Stimulated activated CD4-positive, alpha-beta T cell treated with anti-CD3 and anti-CD28 coated beads, Interleukin-1b, Interleukin-23, amount 100 ng/mL, for 48 hours (primary cell): ENCODE measurements at regions not wholly inside any gene's neighbourhood (a gene's known extent, or its start where the extent isn't known, plus 50 kb on each side); places are given as distances from the start of the nearest gene placed in this dataset.
"Not testable (repeated sequence)": the region's sequence is repeated elsewhere in the genome, so short reads cannot be mapped to it uniquely, and the experiment has no call there.

ENCODE experiments used
- DNase-seq: peaks from one replicate; pipeline ENCODE4 v3.0.0-alpha.2; 2020

DNA sequence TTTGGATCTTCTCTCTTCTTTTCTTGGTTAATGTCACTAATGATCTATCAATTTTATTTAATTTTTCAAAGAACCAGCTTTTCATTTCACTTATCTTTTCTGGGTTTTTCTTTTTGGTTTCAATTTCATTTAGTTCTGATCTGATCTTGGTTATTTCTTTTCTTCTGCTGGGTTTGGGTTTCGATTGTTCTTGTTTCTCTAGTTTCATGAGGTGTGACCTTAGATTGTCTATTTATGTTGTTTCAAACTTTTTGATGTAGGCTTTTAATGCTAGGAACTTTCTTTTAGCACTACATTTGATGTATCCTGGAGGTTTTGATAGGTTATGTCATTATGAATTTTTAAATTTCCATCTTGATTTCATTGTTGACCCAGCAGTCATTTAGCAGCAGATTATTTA is 142.3 kb downstream of the C11orf87 start:
- DNase-seq, result no peak

DNA sequence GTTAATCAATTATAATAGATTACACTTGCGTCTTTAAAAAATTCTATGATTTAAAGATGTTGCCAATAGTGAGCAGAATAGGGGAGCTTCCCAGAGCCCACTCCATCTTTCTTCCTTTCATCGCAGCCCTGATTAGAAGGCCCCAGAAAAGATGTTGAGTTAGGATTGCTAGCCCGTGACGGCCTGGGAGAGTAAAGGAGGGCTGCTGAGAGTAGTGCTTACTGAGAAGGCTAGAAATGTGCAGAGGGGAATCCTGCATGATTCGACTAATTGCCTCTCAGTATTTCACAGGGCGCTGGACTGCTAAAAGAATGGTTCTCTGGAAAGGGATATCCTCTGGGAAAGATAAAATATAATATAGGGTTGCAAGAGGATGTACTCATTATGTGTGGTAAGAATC is 160.5 kb downstream of the C11orf87 start:
- no peak for DNase-seq

DNA sequence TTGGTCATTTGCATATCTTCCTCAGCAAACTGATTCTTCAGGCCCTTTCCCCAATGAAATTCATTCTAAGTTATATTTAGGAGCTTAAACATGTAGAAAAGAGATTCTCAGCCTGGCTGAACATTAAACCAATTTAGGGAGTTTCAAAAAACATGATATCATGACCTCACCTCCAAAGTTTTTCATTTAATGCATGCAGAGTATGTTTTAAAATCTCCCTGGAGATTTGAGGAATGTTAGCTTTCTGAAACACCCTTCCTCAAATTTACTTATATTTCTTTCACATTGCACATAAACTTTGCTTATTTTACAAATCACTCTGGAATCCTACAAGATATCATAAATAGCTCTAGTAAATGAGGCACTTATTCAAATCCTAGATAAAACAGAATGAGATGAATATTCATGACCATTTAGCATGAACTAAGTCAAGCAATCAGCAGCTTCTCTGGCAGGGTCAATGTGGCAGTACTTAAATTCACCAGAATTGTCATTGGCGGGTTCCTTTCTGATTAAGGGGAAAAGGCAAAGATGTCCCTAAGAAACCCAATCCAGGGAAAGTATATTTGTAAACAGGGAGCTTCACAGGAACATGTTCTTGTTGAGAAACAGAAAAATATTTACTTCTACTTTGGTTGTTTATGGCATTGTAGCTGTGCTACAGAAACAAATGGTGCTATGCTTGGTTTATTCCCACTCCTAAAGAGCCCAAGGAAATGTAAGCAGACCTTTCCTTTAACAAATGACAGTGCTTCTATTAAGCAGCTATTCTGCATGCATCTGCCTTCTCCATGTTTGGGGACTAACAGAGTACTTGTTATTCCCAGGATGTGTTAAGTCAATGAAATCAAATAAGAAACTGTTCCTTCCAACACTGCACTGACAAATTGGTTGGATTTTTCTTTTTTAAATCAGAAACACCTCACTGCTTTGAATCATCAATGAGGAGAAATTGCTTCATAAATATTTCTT is 162.3 kb downstream of the C11orf87 start:
- DNase-seq, result no peak

DNA sequence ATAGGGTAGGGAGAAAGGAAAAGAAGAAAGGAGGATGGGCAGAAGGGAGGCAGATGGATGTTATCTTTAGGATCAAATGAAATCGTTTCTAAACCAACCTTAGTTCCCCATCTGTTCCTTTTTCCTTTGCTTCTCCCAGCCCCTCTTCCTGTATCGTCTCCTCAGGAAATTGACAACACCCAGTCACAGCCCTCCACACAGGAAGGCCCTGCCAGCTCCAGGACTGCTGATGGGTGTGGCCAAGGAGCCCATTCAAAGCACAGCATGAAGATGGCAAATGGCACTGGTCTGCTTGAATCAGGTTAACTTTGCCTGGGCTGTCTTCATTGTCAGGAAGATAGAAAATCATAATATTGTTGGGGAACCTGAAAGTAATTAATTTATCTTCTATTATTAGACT is 164.8 kb downstream of the C11orf87 start:
- DNase-seq, result no peak

DNA sequence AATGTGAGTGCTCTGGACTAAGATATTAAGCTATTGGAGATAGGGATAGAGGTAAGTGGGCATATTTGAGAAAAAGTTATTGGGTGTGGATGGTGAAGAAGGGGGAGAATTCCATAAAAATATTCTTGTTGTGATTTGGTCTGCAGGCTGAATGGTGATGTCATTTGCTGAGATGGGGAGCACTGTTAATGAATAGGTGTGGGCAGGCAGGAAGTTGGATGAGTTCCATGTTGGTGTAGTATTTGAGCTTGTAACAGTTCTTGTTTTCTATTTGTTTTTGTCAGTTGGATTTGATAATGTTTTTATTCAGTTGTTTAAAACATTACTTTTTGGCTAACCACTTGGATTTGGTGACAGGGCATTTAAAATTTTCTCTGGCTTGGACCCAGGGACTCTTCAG is 168.8 kb downstream of the C11orf87 start:
- DNase-seq, result no peak

DNA sequence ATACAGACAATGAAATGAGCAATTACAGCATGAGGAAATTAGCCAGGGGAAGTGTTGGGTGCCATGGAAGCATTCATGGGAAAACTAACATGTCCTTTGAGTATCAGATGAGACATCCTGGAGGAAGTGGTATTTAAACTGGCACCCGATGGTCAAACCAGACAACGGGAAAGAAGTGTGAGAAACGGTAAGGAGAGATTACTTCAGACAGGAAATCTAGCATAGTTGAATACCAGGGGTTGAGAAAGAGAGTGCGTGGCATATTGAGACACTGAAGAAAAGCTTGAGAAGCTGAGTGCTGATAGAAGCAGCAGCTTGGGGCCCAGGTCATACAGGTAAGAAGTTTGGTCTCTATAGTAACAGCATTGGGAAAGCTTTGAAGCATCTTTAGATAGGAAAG is 175.3 kb downstream of the C11orf87 start:
- DNase-seq, result no peak

DNA sequence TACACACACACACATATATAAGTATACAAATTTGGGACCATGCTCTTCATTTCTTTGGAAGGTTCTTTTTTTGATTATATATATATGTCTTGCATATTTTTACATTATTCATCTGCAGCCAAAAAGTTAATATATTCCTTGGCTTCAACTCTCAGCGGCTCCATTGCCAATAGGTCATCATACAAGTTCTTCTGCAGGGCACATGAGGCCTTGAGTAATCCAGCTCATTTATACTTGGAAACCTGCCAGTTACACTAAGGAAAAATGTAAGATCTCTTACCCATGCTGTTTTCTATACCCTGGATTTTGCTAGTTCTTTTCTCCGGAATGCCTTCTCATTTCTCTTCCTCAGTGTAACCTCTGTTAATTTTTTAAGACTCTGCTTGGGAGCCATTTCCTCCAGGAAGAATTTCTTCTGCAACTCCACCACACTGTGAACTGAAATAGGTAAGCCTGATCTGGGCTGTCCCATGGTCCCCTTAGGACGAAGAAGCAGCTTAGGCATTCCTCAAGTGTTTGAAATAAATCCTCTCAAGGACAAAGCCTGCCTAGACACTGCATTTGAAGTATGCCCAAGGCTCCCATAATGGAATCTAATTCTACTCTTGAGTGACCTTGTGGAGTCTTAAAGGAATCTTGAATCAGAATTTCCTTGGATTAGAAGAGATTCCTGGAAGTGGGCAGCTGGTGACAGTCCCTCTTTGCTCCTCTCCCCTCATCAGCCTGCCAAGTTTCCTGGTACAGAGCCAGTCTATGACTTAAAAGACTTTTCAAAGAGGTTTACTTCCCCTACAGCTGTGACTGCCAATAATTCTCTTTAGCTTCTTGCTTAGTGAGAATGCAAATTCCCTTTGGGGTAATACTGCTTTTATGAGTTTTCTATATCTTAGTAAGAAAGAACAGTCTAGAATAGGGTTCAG is 182.8 kb downstream of the C11orf87 start:
- no peak for DNase-seq

DNA sequence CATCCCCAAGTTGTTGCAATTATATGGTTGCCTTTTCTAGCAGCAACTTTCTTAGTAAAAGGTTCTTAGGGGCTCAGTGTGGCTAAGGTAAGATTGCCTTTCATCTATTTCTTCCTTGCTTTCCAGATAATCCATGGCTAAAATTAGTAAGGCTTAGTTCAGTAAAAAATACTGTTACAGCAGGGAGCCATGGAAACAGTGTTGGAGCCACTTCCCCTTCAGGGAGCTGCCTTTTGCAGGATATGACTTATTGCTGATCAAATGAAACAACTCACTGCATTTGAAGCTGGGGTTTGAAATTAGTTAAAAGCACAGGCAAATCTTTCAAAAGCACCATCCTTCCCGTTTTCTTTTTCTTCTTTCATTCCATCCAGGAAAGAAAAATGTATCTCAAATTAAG is 184.3 kb downstream of the C11orf87 start:
- DNase-seq, result no peak

DNA sequence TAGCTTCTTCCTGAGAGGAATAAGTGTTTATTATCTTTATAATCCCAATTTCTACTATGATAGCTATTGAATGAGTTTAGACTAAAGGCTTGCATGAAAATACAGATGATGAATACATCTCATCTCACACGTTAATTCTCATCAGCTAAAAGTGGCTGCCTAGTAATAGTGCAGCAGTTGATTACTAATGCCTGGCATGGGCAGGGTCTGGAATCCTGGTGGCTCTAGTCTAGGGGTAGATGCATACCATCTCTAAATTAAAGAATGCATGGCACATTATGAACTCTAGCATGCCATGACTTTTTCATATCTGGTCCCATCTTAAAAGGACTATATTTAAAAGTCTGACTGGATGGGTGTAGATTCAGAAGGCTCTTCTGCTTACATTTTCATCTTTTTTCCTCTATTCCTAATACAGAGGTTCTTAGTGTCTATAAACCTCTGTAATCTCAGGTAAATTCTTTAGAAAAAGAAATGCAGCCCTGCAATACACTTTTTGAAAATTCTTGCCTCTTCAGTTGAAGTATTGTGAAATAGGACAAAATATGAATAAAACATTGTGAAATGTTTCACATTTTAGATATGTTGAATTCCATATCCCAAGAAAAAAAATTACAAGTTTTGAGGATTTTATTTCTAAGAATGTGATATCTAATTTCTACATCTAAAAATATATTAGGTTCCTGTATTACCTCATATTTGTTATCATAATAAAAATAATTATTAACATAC is 187.6 kb downstream of the C11orf87 start:
- DNase-seq, result no peak

DNA sequence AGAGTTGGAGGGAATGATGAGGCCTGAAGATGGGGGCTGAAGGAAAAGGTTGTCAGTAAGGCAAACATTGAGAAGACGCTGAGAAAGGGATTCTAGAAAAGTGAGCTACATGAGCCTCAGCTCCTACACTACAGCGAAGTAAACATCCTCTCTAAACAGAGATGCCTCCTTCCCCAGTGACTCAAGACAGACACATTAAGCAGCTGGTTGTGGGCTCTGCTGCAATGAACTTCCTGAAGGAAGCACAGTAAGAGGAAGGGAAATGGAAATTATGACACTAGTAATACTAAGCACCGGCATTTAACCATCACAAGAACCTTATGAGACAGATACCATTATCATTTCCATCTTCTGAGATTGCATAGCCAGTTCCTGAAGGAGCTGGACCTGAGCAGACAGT is 190.5 kb downstream of the C11orf87 start:
- DNase-seq, result no peak

DNA sequence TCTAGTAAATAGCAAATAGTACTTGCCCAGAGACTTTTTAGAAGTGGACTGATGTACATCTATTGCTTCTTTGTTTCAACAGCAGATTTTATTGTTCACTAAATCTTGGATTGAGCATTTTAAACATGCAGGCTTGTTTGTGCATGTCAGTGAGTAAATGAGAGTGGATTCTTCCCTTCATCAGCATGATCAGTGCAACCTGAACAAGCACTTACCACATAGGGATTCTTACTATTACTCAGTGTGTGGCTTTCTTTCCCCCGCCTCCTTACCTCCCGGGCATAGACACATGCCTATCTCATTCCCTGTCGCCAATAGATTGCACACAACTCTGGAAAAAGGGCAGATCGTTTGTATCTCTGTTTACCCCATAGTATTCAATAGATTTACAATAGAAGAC is 197.5 kb downstream of the C11orf87 start:
- DNase-seq, result no peak

DNA sequence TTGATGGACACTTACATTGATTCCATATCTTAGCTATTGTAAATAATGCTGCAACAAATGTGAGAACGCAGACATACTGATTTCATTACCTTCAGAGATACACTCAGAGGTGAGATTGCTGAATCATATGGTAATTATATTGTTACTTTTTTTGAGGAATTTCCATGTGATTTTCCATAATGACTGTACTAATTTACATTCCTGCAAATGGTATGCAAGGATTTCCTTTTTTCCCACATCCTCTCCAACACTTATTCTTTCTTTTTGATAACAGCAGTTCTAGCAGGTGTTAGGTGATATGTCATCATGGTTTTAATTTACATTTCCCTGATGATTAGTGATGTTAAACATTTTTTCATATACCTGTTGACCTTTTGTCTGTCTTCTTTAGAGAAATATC is 207.7 kb downstream of the C11orf87 start:
- DNase-seq, result no peak

DNA sequence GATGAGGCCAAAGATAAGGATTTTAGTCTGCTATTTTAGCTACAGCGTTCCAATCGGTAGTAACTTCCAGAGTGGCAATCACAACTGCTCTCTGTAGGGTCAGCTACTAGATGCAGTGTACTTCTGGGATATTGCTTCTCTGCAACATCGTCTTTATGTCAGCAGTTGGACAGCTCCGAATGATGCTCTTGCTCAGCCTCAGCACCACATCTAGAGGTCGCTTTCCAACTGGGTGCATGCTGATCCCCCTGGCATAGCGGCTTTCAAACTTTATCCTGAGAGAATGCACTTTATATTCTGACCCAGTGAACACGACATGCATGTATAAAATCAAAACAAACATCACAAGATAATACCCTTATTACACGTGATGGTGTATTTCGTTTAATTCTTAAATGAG is 219.6 kb downstream of the C11orf87 start:
- no peak for DNase-seq

DNA sequence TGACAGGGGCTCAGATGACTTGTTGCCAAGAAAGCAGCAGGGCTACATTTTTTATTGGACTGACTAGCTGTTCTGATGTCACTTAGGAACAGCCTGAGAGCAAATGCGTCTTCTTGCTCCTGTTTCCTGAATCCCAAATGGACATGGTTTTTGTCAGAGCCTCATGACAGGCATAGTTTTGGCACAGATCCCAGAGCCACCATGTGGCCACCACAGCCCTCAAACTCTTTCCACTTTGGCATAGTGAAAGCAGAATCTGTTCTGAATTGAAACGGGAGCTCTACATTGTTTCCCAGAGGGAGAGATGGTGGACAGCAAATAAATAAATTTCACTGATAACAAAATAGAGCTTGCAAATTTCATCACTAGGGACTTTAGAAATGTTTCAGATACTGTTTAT is 222.2 kb downstream of the C11orf87 start:
- no peak for DNase-seq

DNA sequence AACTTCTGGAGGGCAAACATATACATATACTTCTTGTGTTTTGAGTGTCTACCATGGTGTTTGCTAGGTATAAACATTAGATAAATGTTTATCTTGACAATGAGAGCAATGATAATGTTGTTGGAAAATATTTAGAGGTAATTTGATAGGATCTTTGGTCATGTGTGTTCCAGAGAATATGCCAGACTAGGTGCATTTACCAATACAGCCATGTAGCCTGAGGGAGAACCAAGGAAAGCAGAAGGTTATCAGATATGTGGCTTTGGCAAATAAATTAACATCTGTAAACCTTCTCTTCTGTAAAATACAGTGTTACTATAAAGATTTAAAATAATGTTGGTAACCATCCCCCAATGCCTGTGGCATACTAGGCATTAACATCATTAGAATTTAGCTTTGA is 226.8 kb downstream of the C11orf87 start:
- DNase-seq, result no peak

DNA sequence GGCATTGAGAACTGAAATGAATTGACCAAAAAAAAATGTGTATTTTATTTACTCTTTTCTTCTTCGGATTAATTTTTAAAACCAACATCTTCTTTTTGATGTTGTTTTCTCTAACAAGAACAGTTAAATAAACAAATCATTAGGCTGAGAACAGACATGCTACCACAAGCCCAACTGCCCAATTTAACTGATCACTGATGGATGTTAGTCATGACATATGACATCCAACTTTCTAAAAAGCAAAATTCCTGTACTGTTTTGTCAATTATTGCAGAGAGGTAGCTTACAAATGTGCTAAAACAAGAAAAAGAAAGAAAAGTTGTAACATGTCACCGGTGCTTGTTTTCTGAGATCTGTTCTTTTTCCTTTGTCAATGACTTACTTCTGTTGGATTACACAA is 232.1 kb downstream of the C11orf87 start:
- DNase-seq, result no peak

DNA sequence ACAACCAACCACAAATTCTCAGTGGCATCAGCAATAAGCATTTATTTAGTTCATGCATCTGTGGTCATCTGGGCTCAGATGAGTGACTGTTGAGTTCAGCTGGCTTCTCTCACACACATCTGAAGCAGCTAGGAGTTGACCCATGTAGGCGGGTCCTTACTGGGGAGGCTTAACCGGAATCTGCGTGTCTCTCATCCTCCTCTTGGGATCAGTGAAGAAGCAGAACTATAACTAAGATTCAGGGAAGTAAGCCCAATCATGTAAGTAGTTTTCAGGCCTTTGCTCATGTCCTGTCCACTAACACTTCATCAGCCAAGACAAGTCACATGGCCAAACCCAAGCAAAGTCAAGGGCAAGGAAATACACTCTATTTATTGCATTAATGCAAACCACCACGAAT is 236.2 kb downstream of the C11orf87 start:
- DNase-seq, result no peak

DNA sequence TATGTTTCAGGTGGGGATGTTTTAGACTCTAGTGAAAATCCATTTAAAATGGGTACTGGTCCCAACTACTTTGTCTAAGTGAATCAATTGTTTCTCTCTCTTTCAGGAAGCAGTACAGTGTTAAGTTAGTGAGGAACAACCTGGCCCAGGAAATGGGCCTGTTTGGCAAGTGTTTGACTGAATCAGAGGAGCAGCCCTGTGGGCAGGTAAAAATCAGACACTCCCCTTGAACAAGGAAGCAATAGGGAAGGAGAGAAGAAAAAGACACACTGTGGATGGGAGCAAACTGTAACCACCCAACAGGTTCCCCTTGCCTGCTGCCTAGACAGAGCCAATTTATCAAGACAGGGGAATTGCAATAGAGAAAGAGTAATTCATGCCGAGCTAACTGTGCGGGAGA is 245.7 kb downstream of the C11orf87 start:
- no peak for DNase-seq

DNA sequence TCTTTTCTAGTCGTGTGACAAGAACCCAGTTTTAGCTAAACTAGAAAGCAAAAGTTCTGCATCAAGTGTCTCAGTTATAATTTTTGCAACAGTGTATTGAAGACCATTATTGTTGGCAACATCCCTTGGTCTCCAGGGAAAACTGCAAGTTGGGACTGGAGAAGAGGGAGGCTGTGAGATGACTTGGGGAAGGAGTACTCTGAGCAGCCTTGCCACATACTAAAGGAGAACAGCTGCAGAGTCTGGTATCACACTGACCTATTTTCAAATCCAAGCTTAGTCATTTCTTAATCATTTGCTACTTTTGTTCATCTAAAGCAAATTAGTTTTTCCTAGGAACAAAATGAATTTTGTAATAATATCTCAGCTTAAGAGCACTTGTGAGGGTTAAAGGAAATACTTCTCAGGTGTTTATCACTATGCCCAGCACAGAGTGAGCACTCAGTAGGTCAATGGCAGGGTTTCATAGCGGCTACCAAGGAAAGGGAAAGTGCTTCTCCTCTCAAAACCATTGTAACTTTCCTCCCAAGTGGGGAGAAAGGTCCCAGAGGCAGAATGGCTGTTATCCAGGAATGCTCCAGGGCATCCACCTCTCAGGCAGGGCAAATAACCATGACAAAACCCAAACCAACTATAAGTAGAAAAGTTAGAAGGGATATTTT is 247.1 kb downstream of the C11orf87 start:
- no peak for DNase-seq

DNA sequence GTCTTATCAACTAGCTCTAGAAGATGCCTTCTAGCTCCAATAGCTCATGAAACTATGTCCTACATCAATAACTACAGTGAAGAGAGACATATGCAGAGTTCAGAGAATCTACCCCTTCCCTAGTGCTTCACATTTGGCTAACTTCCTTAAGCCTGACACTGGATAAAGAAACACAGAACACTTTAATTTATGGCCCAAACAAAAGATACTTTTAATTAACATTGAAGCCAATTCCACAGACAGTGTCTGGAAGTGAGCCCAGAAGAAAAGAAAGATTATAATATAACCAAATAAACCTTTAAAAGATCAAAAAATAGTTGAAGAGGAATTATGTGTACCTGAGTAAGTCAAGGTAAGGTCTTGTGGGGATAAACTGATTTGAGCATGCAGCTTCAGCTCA is 255.2 kb downstream of the C11orf87 start:
- DNase-seq, result no peak

DNA sequence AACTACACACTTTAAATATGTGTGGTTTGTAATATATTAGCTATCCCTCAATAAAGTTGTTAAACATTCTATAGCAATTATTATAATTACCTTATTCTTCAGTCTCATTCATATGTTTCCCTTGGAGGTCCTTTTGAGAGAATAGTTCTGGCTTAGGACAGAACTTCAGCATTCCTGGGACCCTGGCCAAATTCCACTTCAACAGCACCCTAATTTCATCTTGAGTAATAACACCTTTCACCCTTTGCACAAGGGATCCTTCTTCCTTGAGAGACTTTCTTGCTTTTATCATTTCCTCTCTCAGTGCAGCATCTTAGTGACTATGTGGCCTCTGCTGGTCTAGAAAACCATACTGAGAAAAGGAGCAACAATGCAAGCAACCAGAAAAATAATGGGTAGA is 255.9 kb downstream of the C11orf87 start:
- no peak for DNase-seq

DNA sequence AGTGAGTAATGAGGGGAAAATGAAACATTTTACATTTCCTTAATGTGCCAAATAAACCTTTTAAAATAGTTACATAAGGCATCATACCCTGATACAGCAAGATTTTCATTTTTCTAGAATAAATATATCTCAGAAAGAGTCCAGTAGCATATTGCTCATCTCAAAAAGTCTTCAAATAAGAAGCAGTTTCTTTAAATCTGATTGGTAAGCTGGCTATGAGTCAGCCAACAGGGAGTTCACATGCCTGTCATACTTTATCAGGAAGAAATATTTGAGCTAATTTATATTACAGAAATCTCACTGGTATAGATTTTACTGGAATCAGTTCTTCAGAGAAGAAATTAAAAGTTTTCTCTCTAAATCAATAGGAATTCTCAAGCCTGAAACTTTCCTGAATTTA is 258.1 kb downstream of the C11orf87 start:
- no peak for DNase-seq

DNA sequence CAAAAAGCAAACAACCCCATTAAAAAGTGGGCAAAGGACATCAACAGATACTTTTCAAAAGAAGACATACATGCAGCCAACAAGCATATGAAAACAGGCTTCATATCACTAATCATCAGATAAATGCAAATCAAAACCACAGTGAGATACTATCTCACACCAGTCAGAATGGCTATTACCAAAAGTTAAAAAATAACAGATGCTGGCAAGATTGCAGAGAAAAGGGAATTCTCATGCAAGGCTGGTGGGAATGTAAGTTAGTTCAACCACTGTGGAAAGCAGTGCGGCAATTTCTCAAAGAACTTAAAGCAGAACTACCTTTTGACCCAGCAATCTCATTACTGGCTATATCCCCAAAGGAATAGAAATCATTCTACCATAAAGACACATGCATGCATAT is 260.8 kb downstream of the C11orf87 start:
- DNase-seq, result not testable (repeated sequence)
